ENCODE measurements at regions not wholly inside any gene's neighbourhood (a gene's known extent, or its start where the extent isn't known, plus 50 kb on each side); places are given as distances from the start of the nearest gene placed in this dataset.

DNA sequence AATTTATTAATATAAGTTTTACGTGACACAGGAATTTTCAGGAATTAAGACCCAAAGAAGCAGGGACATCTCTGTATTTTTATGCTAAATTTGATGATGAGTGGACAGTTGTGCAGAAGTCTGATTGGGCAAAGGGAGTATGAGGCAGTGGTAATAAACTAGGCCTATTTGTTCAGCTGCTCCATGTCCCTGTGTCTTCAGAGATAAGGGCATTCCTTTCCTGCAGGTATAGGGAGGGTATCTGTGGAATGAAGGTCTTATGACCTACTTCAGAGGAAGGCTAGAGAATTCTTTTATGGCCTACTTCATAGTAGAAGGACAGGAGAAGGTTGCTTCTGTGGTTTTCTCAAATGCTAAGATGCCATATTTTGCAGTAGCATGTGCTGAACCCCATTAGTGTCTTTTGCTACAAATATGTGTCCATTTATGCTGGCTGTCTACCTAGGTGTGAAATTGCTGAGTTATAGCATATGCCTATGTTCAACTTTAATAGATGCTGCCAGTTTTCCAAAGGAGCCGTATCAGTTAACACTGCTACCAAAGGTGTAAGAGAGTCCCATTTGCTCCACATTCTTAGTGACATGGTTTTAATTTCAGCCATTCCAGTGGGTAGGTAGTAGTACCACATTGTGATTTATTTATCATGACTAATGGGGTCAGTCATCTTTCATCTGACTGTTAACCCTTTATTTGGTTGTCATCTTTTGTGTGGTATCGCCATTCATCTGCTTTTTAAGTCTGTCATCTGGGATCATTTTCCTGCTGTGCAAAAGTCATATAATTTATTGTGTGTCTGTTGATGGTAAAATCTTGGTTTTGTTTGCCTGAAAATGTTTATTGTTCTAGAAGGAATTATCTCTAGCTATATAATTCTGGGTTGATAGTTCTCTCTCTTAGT lies 410.7 kb upstream of the RGS6 start:
- DNase-seq, result no peak

DNA sequence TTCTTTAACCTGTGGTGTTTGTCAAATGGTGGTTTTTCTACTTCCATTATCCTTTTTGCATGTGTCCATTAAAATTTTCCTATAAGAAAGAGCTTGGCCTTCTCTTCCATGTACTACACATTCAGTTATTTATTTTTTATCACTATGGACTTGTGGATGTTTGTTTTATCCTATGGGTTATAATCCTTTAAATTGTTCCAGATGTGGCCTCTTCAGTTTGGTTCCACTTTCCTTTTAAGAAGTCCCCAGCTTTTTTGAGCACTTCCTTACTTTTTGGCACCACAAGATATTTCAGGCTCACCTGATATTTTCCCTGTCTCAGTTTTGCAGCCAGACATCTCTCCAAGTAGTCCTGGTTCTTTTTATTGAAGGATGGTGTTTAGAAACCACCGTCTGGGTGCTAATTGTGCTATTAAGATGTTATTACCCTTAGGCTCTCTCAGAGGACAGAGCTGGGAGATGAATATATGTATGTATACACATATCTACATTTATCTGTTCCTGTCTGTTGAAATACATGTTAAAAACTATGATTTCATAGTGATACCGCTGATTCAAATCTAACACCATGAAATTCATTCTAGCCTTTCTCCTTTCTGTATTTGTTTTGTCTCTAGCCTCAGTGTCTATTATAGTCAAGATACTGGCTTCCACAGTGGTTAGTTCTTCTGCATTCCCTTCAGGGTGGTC lies 408.5 kb upstream of the RGS6 start:
- no peak for DNase-seq

- DNase-seq, result no peak
Observed at GRCh38 chr14:71524320-71524982, 407.8 kb upstream of the RGS6 start.

- DNase-seq, result no peak
Observed at GRCh38 chr14:71525663-71526221, 406.5 kb upstream of the RGS6 start.

- no peak for DNase-seq
Observed at GRCh38 chr14:71526388-71526787, 405.8 kb upstream of the RGS6 start.

GRCh38 chr14:71527838-71528237 lies 404.4 kb upstream of the RGS6 start:
- DNase-seq, result no peak

- no peak for DNase-seq
Observed at GRCh38 chr14:71529848-71530247, 402.4 kb upstream of the RGS6 start.

DNA sequence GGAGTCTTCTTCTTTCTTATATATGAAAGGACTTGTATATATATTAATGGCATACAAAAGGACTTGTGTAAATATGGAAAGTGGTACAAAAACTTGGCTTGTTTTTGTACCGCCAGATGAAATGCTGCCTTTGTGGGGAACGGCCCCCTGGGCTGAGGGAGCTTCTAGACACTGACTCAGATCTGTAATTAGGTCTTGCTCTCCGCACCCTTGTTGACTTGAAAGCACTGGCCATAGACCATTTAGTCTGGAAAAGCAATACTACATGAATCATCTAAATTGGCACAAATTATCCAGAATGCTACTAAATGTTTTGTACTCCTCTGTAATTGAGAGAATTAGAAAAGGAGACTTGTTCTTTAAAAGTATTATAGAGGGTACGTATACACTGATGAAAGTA lies 399.9 kb upstream of the RGS6 start:
- no peak for DNase-seq

- no peak for DNase-seq
Observed at GRCh38 chr14:71532790-71533189, 399.4 kb upstream of the RGS6 start.

DNA sequence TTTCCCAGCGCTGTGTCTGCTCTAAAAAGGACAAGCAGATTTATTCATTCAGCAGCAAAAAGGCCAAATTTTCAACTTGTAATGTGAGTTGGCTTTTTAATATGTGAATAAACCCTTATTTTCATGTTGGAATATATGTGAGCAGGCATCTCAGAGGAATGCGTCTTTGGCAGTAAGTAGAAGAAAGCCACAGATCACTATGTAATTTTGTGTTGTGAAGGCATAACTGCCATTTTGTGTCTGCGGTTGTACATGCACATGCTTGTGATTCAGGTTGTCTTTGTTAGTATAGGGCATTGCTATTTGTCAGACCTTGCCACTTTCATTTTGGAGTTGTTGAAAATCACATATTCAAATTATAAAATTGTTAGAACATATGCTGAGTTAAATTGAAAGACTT lies 398.8 kb upstream of the RGS6 start:
- no peak for DNase-seq

- no peak for DNase-seq
Observed at GRCh38 chr14:71533800-71534199, 398.4 kb upstream of the RGS6 start.

- DNase-seq, result no peak
Observed at GRCh38 chr14:71534506-71534905, 397.7 kb upstream of the RGS6 start.

- DNase-seq, result no peak
Observed at GRCh38 chr14:71536015-71536740, 396.1 kb upstream of the RGS6 start.

DNA sequence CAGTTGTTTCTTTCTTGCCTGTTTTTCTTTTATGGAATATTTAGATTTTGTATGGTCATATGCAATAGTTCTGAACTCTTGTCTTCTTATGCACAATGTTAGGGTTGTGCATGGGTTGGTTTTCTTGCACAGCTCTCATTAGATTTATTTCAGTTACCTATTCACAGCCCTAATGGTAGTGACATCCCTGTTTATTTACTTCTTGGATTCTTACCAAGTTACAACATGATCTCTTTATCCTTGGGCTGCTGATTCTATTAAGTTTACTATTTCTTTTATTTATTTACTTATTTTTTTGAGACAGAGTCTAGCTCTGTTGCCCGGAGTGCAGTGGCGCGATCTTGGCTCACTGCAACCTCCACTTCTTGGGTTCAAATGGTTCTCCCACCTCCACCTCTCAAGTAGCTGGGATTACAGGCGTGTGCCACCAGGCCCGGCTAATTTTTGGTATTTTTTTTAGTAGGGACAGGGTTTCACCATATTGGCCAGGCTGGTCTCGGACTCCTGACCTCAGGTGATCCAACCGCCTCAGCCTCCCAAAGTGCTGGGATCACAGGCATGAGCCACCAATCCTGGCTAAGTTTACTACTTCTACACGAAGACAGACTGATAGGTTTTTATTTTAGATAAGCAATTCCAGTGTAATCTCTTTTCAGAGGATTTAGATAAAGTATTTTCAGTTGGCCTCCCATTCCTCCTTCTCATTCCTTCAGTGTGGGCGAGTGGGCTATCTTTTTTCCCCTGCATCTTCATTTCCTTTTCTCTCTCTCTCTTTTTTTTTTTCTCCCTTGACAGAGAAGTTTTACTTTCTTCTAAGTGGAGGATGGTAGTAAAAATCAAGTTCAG lies 395.1 kb upstream of the RGS6 start:
- DNase-seq, result no peak

- no peak for DNase-seq
Observed at GRCh38 chr14:71538288-71538687, 393.9 kb upstream of the RGS6 start.

DNA sequence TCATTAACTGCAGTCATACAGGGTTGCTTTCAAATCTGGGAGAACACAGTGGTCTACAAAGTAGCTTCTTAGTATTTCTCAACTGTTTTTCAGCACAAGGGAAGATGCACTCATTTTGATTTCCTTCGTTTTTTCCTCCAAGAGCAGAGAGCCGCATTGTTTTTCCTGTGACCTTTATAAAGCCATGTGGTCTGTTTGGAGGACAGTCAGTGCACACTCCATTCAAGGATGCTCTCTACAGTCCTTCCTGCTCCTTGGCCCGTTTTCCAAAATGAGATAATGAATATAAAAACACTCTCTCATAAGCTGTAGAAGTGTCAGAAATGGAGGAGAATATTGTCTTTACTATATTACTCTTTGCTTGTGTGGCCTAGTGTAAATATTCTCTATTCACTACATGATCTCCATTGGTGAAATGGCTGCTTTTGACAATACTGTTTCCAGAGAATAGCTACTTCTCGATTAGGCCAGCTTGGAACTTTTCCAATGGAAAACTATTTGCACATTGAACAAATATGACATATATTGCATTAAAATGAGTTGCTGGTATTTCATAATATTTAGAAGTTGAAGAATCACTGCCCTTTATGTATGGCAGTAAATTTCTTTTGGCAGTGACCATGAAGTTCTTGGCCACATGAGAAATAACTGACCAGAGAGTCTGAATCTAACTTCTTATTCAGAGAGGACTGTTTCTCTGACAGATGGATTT lies 393.1 kb upstream of the RGS6 start:
- DNase-seq, result no peak

GRCh38 chr14:71539650-71540285 lies 392.5 kb upstream of the RGS6 start:
- no peak for DNase-seq

DNA sequence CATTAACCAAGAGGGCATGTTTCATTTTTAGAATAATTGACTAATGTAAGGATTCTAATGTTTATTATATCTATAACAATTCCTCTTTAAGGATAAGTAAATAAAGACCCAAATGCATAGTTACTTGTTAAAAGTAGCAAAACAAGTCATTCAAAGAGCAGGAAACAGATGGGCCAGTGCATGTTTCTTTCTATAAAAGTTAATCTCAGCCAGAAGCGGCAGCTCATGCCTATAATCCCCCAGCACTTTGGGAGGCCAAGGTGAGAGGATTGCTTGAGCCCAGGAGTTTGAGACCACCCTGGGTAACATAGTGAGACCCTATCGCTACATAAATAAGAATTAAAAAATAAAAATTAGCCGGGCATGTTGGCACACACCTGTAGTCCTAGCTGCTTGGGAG lies 391.0 kb upstream of the RGS6 start:
- DNase-seq, result no peak

DNA sequence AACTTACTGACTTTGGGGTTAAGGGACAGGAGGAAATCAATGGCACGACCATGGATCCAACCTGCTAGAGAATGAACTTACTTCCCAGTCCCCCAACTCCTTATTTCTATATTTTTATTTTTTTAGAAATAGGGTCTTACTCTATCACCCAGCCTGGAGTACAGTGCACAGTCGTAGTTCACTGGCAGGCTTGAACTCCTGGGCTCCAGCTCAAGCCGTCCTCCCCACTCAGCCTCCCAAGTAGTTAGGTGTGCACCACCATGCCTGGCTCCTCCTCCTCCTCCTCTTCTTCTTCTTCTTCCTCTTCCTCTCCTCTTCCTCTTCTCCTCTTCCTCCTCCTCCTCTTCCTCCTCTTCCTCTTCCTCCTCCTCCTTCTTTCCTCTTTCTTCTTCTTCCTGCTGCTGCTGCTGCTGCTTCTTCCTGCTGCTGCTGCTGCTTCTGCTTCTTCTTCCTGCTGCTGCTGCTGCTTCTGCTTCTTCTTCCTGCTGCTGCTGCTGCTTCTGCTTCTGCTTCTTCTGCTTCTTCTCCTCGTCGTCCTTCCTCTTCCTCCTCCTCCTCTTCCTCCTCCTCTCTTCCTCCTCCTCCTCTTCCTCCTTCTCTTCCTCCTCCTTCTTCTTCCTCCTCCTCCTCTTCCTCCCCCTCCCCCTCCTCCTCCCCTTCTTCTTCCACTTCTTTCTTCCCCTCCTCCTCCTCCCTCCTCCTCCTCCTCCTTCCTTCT lies 390.1 kb upstream of the RGS6 start:
- DNase-seq, result no peak

All from stimulated activated naive CD4-positive, alpha-beta T cell (primary cell).